ENCODE measurements at regions not wholly inside any gene's neighbourhood (a gene's known extent, or its start where the extent isn't known, plus 50 kb on each side); places are given as distances from the start of the nearest gene placed in this dataset.

DNA sequence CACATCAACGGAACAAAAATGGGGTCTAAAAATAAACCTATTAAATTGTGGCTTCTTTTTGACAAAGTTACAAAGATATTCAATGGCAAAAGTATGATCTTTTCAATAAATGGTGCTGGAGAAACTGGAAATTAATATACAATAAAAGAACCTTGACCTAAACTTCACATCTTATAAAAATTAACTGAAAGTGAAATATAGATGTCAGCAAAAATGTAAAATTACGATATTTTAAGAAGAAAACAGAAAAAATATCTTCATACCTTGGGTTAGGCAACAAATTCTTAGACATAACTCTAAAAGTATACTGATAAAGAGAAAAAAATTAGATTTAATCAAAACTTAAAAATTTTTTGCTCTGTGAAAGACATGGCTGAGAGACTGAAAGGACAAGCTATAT is 1909.5 kb upstream of the CDH9 start:
- no peak overlapping the region for H3T11ph ChIP-seq (ENCODE audit: low read length)
- H3K56ac ChIP-seq (ENCODE audit: insufficient read length, low read depth, low read length), result no peak overlapping the region
- no peak overlapping the region for H3K18ac ChIP-seq (ENCODE audit: insufficient read length, low read depth, low read length)
- no peaks in the 10 kb centered on the region for H3K79me2 ChIP-seq (ENCODE audit: insufficient read depth, low read length)
- no peak overlapping the region for H2AFZ ChIP-seq (ENCODE audit: low read length)
- no peak for DNase-seq
- peaks cover 4 to 13% (median 6%) of the 10 kb centered on the region in 3 experiments; a peak in 6 of 7 replicates for H3K36me3 Mint-ChIP-seq (ENCODE audit: insufficient read depth in 1 of 3, low read depth in 3 of 3)
- no peak overlapping the region for H2BK20ac ChIP-seq (ENCODE audit: low read depth, low read length, poor library complexity, severe bottlenecking)
- no peaks in the 10 kb centered on the region for H3K79me1 ChIP-seq (ENCODE audit: insufficient read depth, low read depth, low read length, poor library complexity, severe bottlenecking)
- no peak overlapping the region for H3K4me3 Mint-ChIP-seq
- no peak overlapping the region for H4K5ac ChIP-seq (ENCODE audit: insufficient read length, low read depth, low read length)
- no peaks in the 10 kb centered on the region for H3K23me2 ChIP-seq (ENCODE audit: insufficient read length, low read depth, low read length, poor library complexity, severe bottlenecking)
- H3K27me3 ChIP-seq (ENCODE audit: insufficient read depth, low read length), result no peaks in the 10 kb centered on the region
- no peak overlapping the region for H3K23ac ChIP-seq (ENCODE audit: insufficient read length, low read depth, low read length)
- no peaks in the 10 kb centered on the region; the same call in 1 of the 2 replicates for H3K27me3 Mint-ChIP-seq (ENCODE audit: low read depth)
- H3K27ac ChIP-seq (ENCODE audit: insufficient read length, low read depth, low read length), result no peak overlapping the region
- no peak overlapping the region for H2BK5ac ChIP-seq (ENCODE audit: insufficient read length, low read length)
- no peak overlapping the region for H4K8ac ChIP-seq (replicated peaks; ENCODE audit: insufficient read length, low read depth, low read length)
- H2BK12ac ChIP-seq (ENCODE audit: insufficient read length, low read depth, low read length), result no peak overlapping the region
- no CpG with 5 or more reads among the region's 2 CpGs for WGBS (ENCODE audit: extremely low coverage, insufficient read length, low lambda C conversion rate)
- TF ChIP-seq, protein P1, sequence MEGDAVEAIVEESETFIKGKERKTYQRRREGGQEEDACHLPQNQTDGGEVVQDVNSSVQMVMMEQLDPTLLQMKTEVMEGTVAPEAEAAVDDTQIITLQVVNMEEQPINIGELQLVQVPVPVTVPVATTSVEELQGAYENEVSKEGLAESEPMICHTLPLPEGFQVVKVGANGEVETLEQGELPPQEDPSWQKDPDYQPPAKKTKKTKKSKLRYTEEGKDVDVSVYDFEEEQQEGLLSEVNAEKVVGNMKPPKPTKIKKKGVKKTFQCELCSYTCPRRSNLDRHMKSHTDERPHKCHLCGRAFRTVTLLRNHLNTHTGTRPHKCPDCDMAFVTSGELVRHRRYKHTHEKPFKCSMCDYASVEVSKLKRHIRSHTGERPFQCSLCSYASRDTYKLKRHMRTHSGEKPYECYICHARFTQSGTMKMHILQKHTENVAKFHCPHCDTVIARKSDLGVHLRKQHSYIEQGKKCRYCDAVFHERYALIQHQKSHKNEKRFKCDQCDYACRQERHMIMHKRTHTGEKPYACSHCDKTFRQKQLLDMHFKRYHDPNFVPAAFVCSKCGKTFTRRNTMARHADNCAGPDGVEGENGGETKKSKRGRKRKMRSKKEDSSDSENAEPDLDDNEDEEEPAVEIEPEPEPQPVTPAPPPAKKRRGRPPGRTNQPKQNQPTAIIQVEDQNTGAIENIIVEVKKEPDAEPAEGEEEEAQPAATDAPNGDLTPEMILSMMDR (conservative IDR thresholded peaks at IDR 0.05), result no peak
- H4K91ac ChIP-seq (ENCODE audit: insufficient read length, low read depth, low read length), result no peak overlapping the region
- no peak overlapping the region for H3K9ac ChIP-seq (ENCODE audit: extremely low read depth, insufficient read length, low read length)
- no peaks in the 10 kb centered on the region for H4K20me1 ChIP-seq (ENCODE audit: control insufficient read depth, insufficient read depth, insufficient read length)
- H2BK120ac ChIP-seq (ENCODE audit: low read depth, low read length, poor library complexity, severe bottlenecking), result no peak overlapping the region
- no peak overlapping the region for H3K27ac Mint-ChIP-seq
- H3K14ac ChIP-seq (ENCODE audit: insufficient read depth, low read length), result no peak overlapping the region
- no peak overlapping the region for H2AK5ac ChIP-seq (ENCODE audit: insufficient read length, low read length)
- no peak overlapping the region for H2BK15ac ChIP-seq (ENCODE audit: low read depth, low read length)
- H3K4me1 ChIP-seq (ENCODE audit: insufficient read depth, low read length), result no peaks in the 10 kb centered on the region
- no peaks in the 10 kb centered on the region for H3K9me3 ChIP-seq (ENCODE audit: control insufficient read depth, low read depth, low read length)
- H3K4me1 Mint-ChIP-seq, result no peaks in the 10 kb centered on the region
- no peak overlapping the region for H3K4me2 ChIP-seq (ENCODE audit: insufficient read depth, insufficient read length, low read length)
- H3K9me3 Mint-ChIP-seq, result peaks cover 3 to 8% of the 10 kb centered on the region in 2 experiments
- no peak overlapping the region for H3K4ac ChIP-seq (ENCODE audit: low read depth, low read length)

Data from H9 (cell line).